HepG2 (cell line): ENCODE measurements at regions not wholly inside any gene's neighbourhood (a gene's known extent, or its start where the extent isn't known, plus 50 kb on each side); places are given as distances from the start of the nearest gene placed in this dataset.

Experiments
- AKAP8 ChIP-seq: sonication (generic); formaldehyde crosslinking; IDR thresholded peaks from 2 replicates; pipeline ENCODE4 v1.5.1; 2020; ENCODE audit warnings: mild to moderate bottlenecking, missing genetic modification reagents
- ATF3 ChIP-seq: sonication (generic); formaldehyde crosslinking; IDR thresholded peaks from 2 replicates; pipeline ENCODE4 v1.4.0; 2020; ENCODE audit warnings: missing genetic modification reagents
- BCL3 ChIP-seq: sonication (generic); formaldehyde crosslinking; IDR thresholded peaks from 2 replicates; pipeline ENCODE4 v1.5.1; 2020; ENCODE audit warnings: mild to moderate bottlenecking, missing genetic modification reagents, moderate library complexity
- HIVEP1 ChIP-seq: sonication (generic); formaldehyde crosslinking; IDR thresholded peaks from 2 replicates; pipeline ENCODE4 v1.4.0; 2020; ENCODE audit warnings: mild to moderate bottlenecking, missing genetic modification reagents
- HMGXB4 ChIP-seq, 2 experiments: sonication (generic) in 1 of 2; formaldehyde crosslinking in 1 of 2; IDR thresholded peaks; 2 replicates each; pipeline versions ENCODE4 v1.4.0 to v1.6.1; 2018 to 2020; ENCODE audit warnings: missing genetic modification reagents in 2 of 2, borderline replicate concordance in 1 of 2, low read depth in 1 of 2, mild to moderate bottlenecking in 1 of 2, missing biosample characterization in 1 of 2
- HNRNPK ChIP-seq: fragments of 200-400 bp; formaldehyde crosslinking; IDR thresholded peaks from 2 replicates; pipeline ENCODE4 v1.6.1; 2018; ENCODE audit warnings: low read length, low read depth, moderate library complexity, mild to moderate bottlenecking; ENCODE audit not compliant: poor library complexity, severe bottlenecking
- HOXA7 ChIP-seq: sonication (generic); formaldehyde crosslinking; IDR thresholded peaks from 2 replicates; pipeline ENCODE4 v1.8.1; 2022; ENCODE audit warnings: mild to moderate bottlenecking, missing genetic modification reagents, moderate library complexity
- KMT2A ChIP-seq: sonication (generic); formaldehyde crosslinking; IDR thresholded peaks from 2 replicates; pipeline ENCODE4 v1.4.0; 2020; ENCODE audit warnings: missing genetic modification reagents
- MBNL3 ChIP-seq: fragments of 250-450 bp; sonication (Bioruptor Pico); conservative IDR thresholded peaks from 2 replicates; pipeline ENCODE4 v1.8.0; 2022; ENCODE audit warnings: mild to moderate bottlenecking, inconsistent platforms
- MEIS1 ChIP-seq: sonication (generic); formaldehyde crosslinking; IDR thresholded peaks from 2 replicates; pipeline ENCODE4 v1.9.0; 2021; ENCODE audit warnings: mild to moderate bottlenecking, missing genetic modification reagents, moderate library complexity, borderline replicate concordance
- NBN ChIP-seq: fragments of 450-650 bp; conservative IDR thresholded peaks from 2 replicates; pipeline ENCODE4 v1.6.1; 2017
- RFXAP ChIP-seq: sonication (generic); formaldehyde crosslinking; IDR thresholded peaks from 2 replicates; pipeline ENCODE4 v1.4.0; 2020; ENCODE audit warnings: missing genetic modification reagents, borderline replicate concordance
- SMARCC2 ChIP-seq: fragments of 450-650 bp; IDR thresholded peaks from 2 replicates; pipeline ENCODE4 v1.6.1; 2017; ENCODE audit warnings: antibody characterized with exemption, mild to moderate bottlenecking
- SRSF9 ChIP-seq: fragments of 200-400 bp; formaldehyde crosslinking; IDR thresholded peaks from 2 replicates; pipeline ENCODE4 v1.6.1; 2018; ENCODE audit warnings: borderline replicate concordance, mild to moderate bottlenecking, low read depth, low read length; ENCODE audit not compliant: insufficient read depth, poor library complexity, severe bottlenecking
- ZBTB44 ChIP-seq: sonication (generic); formaldehyde crosslinking; IDR thresholded peaks from 2 replicates; pipeline ENCODE4 v1.4.0; 2020; ENCODE audit warnings: missing genetic modification reagents
- ZNF121 ChIP-seq: sonication (generic); formaldehyde crosslinking; IDR thresholded peaks from 2 replicates; pipeline ENCODE4 v1.5.0; 2020; ENCODE audit warnings: mild to moderate bottlenecking, missing genetic modification reagents
- ZNF546 ChIP-seq: sonication (generic); formaldehyde crosslinking; conservative IDR thresholded peaks from 2 replicates; pipeline ENCODE4 v1.8.1; 2023; ENCODE audit warnings: mild to moderate bottlenecking, missing genetic modification reagents
- ZNF552 ChIP-seq: sonication (generic); formaldehyde crosslinking; IDR thresholded peaks from 2 replicates; pipeline ENCODE4 v1.9.0; 2022; ENCODE audit warnings: missing genetic modification reagents, mild to moderate bottlenecking, borderline replicate concordance
- ZNF564 ChIP-seq: sonication (generic); formaldehyde crosslinking; IDR thresholded peaks from 2 replicates; pipeline ENCODE4 v1.8.1; 2023; ENCODE audit warnings: mild to moderate bottlenecking, missing genetic modification reagents
- ZNF598 ChIP-seq: sonication (generic); formaldehyde crosslinking; IDR thresholded peaks from 2 replicates; pipeline ENCODE4 v1.5.1; 2020; ENCODE audit warnings: mild to moderate bottlenecking, missing genetic modification reagents, borderline replicate concordance
- TF ChIP-seq, protein P1 (sequence below): sonication (generic); formaldehyde crosslinking; IDR thresholded peaks from 2 replicates; pipeline ENCODE4 v1.5.1; 2020; ENCODE audit warnings: missing genetic modification reagents, mild to moderate bottlenecking, borderline replicate concordance
- TF ChIP-seq, protein P2 (sequence below): sonication (generic); formaldehyde crosslinking; IDR thresholded peaks from 2 replicates; pipeline ENCODE4 v1.5.0; 2020; ENCODE audit warnings: missing genetic modification reagents, mild to moderate bottlenecking, borderline replicate concordance

DNA sequence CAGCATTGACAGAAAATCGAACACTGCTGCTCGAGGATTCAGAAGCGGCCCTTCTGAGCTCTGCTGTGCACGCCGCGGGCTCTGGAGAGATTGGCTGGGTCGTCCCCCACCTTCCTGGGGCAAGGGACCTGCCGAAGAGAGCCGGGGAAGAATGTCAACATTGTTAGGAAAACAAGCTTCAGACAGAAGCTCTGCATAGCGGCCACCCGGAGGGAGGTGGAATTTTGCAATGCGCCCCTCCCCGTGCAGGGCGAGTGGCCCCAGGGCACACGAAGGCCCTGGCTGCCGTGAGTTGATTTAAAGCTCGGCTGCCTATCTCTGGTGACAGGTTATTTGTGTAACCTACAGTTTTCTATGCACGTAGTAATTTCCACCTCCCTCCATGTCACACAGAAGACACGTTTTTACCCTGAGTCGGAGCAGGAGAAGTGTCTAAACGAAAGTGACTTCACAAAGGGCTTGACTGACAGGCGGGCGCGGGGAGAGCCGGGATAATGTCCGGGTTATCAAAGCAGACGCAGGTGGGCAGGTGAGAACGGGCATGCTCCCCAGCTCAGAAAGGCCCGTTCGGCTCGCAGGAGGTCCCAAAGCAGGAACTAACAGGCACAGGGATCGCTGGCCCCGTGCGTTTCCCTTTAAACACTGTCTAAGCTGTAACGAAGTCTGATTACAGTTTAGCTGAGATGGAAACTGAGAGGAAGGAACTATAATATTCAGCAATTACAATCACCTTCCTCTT is 84.6 kb downstream of the PDGFA start (continued):
- TF ChIP-seq, protein P1, sequence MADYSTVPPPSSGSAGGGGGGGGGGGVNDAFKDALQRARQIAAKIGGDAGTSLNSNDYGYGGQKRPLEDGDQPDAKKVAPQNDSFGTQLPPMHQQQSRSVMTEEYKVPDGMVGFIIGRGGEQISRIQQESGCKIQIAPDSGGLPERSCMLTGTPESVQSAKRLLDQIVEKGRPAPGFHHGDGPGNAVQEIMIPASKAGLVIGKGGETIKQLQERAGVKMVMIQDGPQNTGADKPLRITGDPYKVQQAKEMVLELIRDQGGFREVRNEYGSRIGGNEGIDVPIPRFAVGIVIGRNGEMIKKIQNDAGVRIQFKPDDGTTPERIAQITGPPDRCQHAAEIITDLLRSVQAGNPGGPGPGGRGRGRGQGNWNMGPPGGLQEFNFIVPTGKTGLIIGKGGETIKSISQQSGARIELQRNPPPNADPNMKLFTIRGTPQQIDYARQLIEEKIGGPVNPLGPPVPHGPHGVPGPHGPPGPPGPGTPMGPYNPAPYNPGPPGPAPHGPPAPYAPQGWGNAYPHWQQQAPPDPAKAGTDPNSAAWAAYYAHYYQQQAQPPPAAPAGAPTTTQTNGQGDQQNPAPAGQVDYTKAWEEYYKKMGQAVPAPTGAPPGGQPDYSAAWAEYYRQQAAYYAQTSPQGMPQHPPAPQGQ (CRISPR knock-in tag), result no peak
- no peak for TF ChIP-seq HIVEP1
- no peak for TF ChIP-seq ZNF552 (CRISPR knock-in tag)
- TF ChIP-seq ATF3 (CRISPR knock-in tag), result no peak
- no peak for TF ChIP-seq MBNL3 (CRISPR knock-in tag)
- TF ChIP-seq SRSF9, result no peak
- TF ChIP-seq ZNF564, result no peak
- no peak for TF ChIP-seq SMARCC2
- TF ChIP-seq BCL3 (CRISPR knock-in tag), result no peak
- no peak for TF ChIP-seq HNRNPK
- TF ChIP-seq ZNF121 (CRISPR knock-in tag), result no peak
- no peak for TF ChIP-seq ZNF598 (CRISPR knock-in tag)
- TF ChIP-seq MEIS1 (CRISPR knock-in tag), result 0 out of 2 replicates have a peak, but pooled peaks have one; percentile 44
- no peak; the same call in 1 of the 2 replicates for TF ChIP-seq AKAP8 (CRISPR knock-in tag)
- no peak for TF ChIP-seq NBN
- TF ChIP-seq HOXA7 (CRISPR knock-in tag), result no peak
- TF ChIP-seq HMGXB4 (CRISPR knock-in tag; IDR thresholded peaks at IDR 0.05; ENCODE audit: borderline replicate concordance in 1 of 2, low read depth in 1 of 2), result peak in 1 of 2 experiments; percentile 16; a peak in 1 of 4 replicates
- TF ChIP-seq, protein P2, sequence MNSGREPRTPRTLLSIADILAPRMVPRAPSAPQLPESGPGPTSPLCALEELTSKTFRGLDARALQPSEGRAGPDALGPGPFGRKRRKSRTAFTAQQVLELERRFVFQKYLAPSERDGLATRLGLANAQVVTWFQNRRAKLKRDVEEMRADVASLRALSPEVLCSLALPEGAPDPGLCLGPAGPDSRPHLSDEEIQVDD (CRISPR knock-in tag), result no peak
- no peak for TF ChIP-seq ZBTB44 (CRISPR knock-in tag)
- no peak for TF ChIP-seq ZNF546 (CRISPR knock-in tag)
- no peak; the same call in 1 of the 2 replicates for TF ChIP-seq KMT2A
- TF ChIP-seq RFXAP, result no peak
